Liver (tissue), 8 donors: ENCODE measurements at regions not wholly inside any gene's neighbourhood (a gene's known extent, or its start where the extent isn't known, plus 50 kb on each side); places are given as distances from the start of the nearest gene placed in this dataset.

Experiments
- DNase-seq: peaks from one replicate; pipeline ENCODE4 v3.0.0-alpha.2; 2017; ENCODE audit warnings: low spot score
- H3K27ac ChIP-seq, 2 donors: one replicate each; pipeline ENCODE4 v1.7.0; 2013; ENCODE audit warnings: inconsistent platforms in 2 of 2, low read length in 2 of 2, control low read depth in 1 of 2, low read depth in 1 of 2, mild to moderate bottlenecking in 1 of 2
- H3K27me3 ChIP-seq, 4 donors: one replicate each; pipeline versions ENCODE4 v1.6.1 to v1.7.0; 2013; ENCODE audit warnings: low read length in 3 of 4, inconsistent platforms in 1 of 4, mild to moderate bottlenecking in 1 of 4, moderate library complexity in 1 of 4; ENCODE audit not compliant: control insufficient read depth in 4 of 4, insufficient read depth in 4 of 4
- H3K36me3 ChIP-seq, 4 donors: one replicate each; pipeline versions ENCODE4 v1.6.1 to v1.7.0; 2013; ENCODE audit warnings: low read length in 3 of 4, mild to moderate bottlenecking in 3 of 4, low read depth in 1 of 4, moderate library complexity in 1 of 4; ENCODE audit not compliant: control insufficient read depth in 4 of 4, insufficient read depth in 3 of 4
- H3K4me1 ChIP-seq, 4 donors: one replicate each; pipeline versions ENCODE4 v1.6.1 to v1.7.0; 2013; ENCODE audit warnings: low read length in 3 of 4, mild to moderate bottlenecking in 3 of 4, moderate library complexity in 1 of 4; ENCODE audit not compliant: control insufficient read depth in 4 of 4, insufficient read depth in 4 of 4
- H3K4me3 ChIP-seq, 3 donors: one replicate each; pipeline versions ENCODE4 v1.6.1 to v1.7.0; 2013; ENCODE audit warnings: low read length in 3 of 3, control low read depth in 1 of 3, low read depth in 1 of 3, mild to moderate bottlenecking in 1 of 3
- H3K9ac ChIP-seq, 2 donors: one replicate each; pipeline ENCODE4 v1.7.0; 2013; ENCODE audit warnings: low read length in 2 of 2, mild to moderate bottlenecking in 2 of 2, moderate library complexity in 2 of 2, control low read depth in 1 of 2, low read depth in 1 of 2
- H3K9me3 ChIP-seq, 4 donors: one replicate each; pipeline versions ENCODE4 v1.6.1 to v1.7.0; 2013; ENCODE audit warnings: low read length in 3 of 4; ENCODE audit not compliant: control insufficient read depth in 4 of 4
- EGR1 ChIP-seq, 2 donors: IDR thresholded peaks; 2 replicates each; pipeline ENCODE4 v1.6.1; 2016 to 2018; ENCODE audit warnings: antibody characterized with exemption in 2 of 2, low read depth in 2 of 2
- FOXA1 ChIP-seq: IDR thresholded peaks from 2 replicates; pipeline ENCODE4 v1.6.1; 2016; ENCODE audit warnings: antibody characterized with exemption
- FOXA2 ChIP-seq: IDR thresholded peaks from 2 replicates; pipeline ENCODE4 v1.6.1; 2016; ENCODE audit warnings: antibody characterized with exemption
- GABPA ChIP-seq, 2 donors: IDR thresholded peaks in 1 of 2; conservative IDR thresholded peaks in 1 of 2; 2 replicates each; pipeline ENCODE4 v1.6.1; 2016; ENCODE audit warnings: antibody characterized with exemption in 2 of 2, mild to moderate bottlenecking in 1 of 2, moderate library complexity in 1 of 2
- HNF4A ChIP-seq, 2 donors: conservative IDR thresholded peaks; 2 replicates each; pipeline ENCODE4 v1.6.1; 2016; ENCODE audit warnings: antibody characterized with exemption in 2 of 2, mild to moderate bottlenecking in 2 of 2
- HNF4G ChIP-seq: IDR thresholded peaks from 2 replicates; pipeline ENCODE4 v1.6.1; 2016; ENCODE audit warnings: antibody characterized with exemption
- JUND ChIP-seq, 2 donors: IDR thresholded peaks; 2 replicates each; pipeline ENCODE4 v1.6.1; 2016; ENCODE audit warnings: antibody characterized with exemption in 2 of 2
- NR2F2 ChIP-seq: IDR thresholded peaks from 2 replicates; pipeline ENCODE4 v1.6.1; 2016; ENCODE audit warnings: antibody characterized with exemption
- RAD21 ChIP-seq, 2 donors: IDR thresholded peaks; 2 replicates each; pipeline ENCODE4 v1.6.1; 2016; ENCODE audit warnings: antibody characterized with exemption in 2 of 2, mild to moderate bottlenecking in 2 of 2
- RXRA ChIP-seq, 2 donors: IDR thresholded peaks; 2 replicates each; pipeline ENCODE4 v1.6.1; 2017 to 2018; ENCODE audit warnings: antibody characterized with exemption in 2 of 2, mild to moderate bottlenecking in 1 of 2
- SP1 ChIP-seq: IDR thresholded peaks from 2 replicates; pipeline ENCODE4 v1.6.1; 2018; ENCODE audit warnings: antibody characterized with exemption, mild to moderate bottlenecking
- TAF1 ChIP-seq: conservative IDR thresholded peaks from 2 replicates; pipeline ENCODE4 v1.6.1; 2016; ENCODE audit warnings: antibody characterized with exemption, mild to moderate bottlenecking
- YY1 ChIP-seq: IDR thresholded peaks from 2 replicates; pipeline ENCODE4 v1.6.1; 2016; ENCODE audit warnings: antibody characterized with exemption, mild to moderate bottlenecking
- WGBS: extraction: QIAGEN DNeasy Blood & Tissue Kit; methylation state at CpG from one replicate; pipeline ENCODE4 v1.1.7; 2013; 5-methylcytosine and 5-hydroxymethylcytosine counted together
- TF ChIP-seq, protein P1 (sequence below): fragments of 150-350 bp; IDR thresholded peaks from 2 replicates; pipeline ENCODE4 v1.5.1; 2017; ENCODE audit warnings: improper control_type of control experiment, low read depth, low read length; ENCODE audit not compliant: missing input control
- TF ChIP-seq, protein P2 (sequence below): IDR thresholded peaks from 2 replicates; pipeline ENCODE4 v1.6.1; 2016; ENCODE audit warnings: antibody characterized with exemption, mild to moderate bottlenecking
- TF ChIP-seq, protein P3 (sequence below): IDR thresholded peaks from 2 replicates; pipeline ENCODE4 v1.6.1; 2016; ENCODE audit warnings: antibody characterized with exemption
- TF ChIP-seq, protein P4 (sequence below): IDR thresholded peaks from 2 replicates; pipeline ENCODE4 v1.6.1; 2016; ENCODE audit warnings: antibody characterized with exemption
- TF ChIP-seq, protein P5 (sequence below): IDR thresholded peaks from 2 replicates; pipeline ENCODE4 v1.6.1; 2016; ENCODE audit warnings: antibody characterized with exemption
- donor health status: healthy.
- donor health status: healthy.
- donor health status: healthy.
- donor health status: healthy.
- donor health status: healthy.

DNA sequence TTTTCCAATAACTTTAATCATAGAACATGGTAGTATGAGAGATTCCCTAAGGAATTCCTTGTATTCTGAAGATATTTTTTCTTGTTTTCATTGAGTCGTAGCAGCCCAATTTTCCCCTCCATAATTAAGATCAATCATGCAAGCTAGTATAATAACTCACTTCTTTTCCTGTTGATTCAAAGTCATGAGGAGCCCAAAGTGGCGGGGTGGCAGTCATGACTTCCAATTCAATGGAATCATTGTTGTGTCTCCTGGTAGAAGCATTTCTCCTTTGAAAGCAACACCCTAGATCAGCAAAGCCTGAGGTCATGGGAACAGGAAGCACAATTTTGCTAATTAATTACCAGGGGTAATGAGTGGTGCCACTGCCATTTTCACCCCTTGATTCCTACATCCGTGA lies 77.6 kb upstream of the MAGI2 start:
- WGBS: 95% methylated on average over 3 of the region's 3 CpGs
- Histone ChIP-seq H3K4me3 (no peak overlapping the region), H3K27ac (no peak overlapping the region), H3K27me3 (no peaks in the 10 kb centered on the region), H3K4me1 (peaks cover 0 to 10% (median 2%) of the 10 kb centered on the region in 4 donors), H3K9ac (no peak overlapping the region), H3K9me3 (no peaks in the 10 kb centered on the region), H3K36me3 (no peaks in the 10 kb centered on the region)
- TF ChIP-seq, protein P1, sequence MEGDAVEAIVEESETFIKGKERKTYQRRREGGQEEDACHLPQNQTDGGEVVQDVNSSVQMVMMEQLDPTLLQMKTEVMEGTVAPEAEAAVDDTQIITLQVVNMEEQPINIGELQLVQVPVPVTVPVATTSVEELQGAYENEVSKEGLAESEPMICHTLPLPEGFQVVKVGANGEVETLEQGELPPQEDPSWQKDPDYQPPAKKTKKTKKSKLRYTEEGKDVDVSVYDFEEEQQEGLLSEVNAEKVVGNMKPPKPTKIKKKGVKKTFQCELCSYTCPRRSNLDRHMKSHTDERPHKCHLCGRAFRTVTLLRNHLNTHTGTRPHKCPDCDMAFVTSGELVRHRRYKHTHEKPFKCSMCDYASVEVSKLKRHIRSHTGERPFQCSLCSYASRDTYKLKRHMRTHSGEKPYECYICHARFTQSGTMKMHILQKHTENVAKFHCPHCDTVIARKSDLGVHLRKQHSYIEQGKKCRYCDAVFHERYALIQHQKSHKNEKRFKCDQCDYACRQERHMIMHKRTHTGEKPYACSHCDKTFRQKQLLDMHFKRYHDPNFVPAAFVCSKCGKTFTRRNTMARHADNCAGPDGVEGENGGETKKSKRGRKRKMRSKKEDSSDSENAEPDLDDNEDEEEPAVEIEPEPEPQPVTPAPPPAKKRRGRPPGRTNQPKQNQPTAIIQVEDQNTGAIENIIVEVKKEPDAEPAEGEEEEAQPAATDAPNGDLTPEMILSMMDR: no peak
- TF ChIP-seq FOXA2 (no peak), GABPA (IDR thresholded peaks at IDR 0.05 in 1 of 2, conservative IDR thresholded peaks at IDR 0.05 in 1 of 2) (no peak), EGR1 (IDR thresholded peaks at IDR 0.05; ENCODE audit: low read depth in 2 of 2) (no peak), SP1 (no peak), RAD21 (IDR thresholded peaks at IDR 0.05) (no peak), TAF1 (no peak), HNF4A (conservative IDR thresholded peaks at IDR 0.05) (no peak), YY1 (no peak), NR2F2 (no peak), JUND (IDR thresholded peaks at IDR 0.05) (no peak), RXRA (IDR thresholded peaks at IDR 0.05) (no peak), FOXA1 (no peak), HNF4G (no peak)
- TF ChIP-seq, protein P2, sequence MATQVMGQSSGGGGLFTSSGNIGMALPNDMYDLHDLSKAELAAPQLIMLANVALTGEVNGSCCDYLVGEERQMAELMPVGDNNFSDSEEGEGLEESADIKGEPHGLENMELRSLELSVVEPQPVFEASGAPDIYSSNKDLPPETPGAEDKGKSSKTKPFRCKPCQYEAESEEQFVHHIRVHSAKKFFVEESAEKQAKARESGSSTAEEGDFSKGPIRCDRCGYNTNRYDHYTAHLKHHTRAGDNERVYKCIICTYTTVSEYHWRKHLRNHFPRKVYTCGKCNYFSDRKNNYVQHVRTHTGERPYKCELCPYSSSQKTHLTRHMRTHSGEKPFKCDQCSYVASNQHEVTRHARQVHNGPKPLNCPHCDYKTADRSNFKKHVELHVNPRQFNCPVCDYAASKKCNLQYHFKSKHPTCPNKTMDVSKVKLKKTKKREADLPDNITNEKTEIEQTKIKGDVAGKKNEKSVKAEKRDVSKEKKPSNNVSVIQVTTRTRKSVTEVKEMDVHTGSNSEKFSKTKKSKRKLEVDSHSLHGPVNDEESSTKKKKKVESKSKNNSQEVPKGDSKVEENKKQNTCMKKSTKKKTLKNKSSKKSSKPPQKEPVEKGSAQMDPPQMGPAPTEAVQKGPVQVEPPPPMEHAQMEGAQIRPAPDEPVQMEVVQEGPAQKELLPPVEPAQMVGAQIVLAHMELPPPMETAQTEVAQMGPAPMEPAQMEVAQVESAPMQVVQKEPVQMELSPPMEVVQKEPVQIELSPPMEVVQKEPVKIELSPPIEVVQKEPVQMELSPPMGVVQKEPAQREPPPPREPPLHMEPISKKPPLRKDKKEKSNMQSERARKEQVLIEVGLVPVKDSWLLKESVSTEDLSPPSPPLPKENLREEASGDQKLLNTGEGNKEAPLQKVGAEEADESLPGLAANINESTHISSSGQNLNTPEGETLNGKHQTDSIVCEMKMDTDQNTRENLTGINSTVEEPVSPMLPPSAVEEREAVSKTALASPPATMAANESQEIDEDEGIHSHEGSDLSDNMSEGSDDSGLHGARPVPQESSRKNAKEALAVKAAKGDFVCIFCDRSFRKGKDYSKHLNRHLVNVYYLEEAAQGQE: no peak
- TF ChIP-seq, protein P3, sequence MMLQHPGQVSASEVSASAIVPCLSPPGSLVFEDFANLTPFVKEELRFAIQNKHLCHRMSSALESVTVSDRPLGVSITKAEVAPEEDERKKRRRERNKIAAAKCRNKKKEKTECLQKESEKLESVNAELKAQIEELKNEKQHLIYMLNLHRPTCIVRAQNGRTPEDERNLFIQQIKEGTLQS: no peak
- TF ChIP-seq, protein P4, sequence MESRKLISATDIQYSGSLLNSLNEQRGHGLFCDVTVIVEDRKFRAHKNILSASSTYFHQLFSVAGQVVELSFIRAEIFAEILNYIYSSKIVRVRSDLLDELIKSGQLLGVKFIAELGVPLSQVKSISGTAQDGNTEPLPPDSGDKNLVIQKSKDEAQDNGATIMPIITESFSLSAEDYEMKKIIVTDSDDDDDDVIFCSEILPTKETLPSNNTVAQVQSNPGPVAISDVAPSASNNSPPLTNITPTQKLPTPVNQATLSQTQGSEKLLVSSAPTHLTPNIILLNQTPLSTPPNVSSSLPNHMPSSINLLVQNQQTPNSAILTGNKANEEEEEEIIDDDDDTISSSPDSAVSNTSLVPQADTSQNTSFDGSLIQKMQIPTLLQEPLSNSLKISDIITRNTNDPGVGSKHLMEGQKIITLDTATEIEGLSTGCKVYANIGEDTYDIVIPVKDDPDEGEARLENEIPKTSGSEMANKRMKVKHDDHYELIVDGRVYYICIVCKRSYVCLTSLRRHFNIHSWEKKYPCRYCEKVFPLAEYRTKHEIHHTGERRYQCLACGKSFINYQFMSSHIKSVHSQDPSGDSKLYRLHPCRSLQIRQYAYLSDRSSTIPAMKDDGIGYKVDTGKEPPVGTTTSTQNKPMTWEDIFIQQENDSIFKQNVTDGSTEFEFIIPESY: no peak
- TF ChIP-seq, protein P5, sequence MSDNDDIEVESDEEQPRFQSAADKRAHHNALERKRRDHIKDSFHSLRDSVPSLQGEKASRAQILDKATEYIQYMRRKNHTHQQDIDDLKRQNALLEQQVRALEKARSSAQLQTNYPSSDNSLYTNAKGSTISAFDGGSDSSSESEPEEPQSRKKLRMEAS: no peak
- DNase-seq: no peak

DNA sequence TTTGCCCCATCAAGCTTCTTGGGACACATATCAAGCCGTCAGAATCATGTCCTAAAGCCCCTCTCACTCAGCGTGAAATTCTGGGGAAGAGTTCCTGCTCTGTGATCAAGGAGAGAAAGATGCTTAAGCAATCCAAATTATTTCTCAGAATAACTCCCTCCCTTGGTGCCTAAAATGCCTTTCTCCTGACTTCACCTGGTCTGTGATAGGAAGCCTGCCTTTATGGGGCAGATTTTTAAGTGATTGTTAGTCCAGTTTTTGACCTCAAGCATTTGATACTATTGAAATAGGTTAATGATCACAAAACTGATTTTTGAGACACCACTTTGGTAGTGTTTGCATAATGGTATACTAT lies 76.4 kb upstream of the MAGI2 start:
- no peak for DNase-seq

More for the DNA sequence above, 76.4 kb upstream of the MAGI2 start:
- Histone ChIP-seq H3K9me3 (no peaks in the 10 kb centered on the region), H3K27ac (no peak overlapping the region), H3K4me3 (no peak overlapping the region), H3K27me3 (no peaks in the 10 kb centered on the region), H3K9ac (no peak overlapping the region), H3K4me1 (peaks cover 0 to 10% (median 2%) of the 10 kb centered on the region in 4 donors), H3K36me3 (no peaks in the 10 kb centered on the region)
- TF ChIP-seq FOXA2 (no peak), RAD21 (IDR thresholded peaks at IDR 0.05) (no peak), EGR1 (IDR thresholded peaks at IDR 0.05; ENCODE audit: low read depth in 2 of 2) (no peak), NR2F2 (no peak), HNF4G (no peak), RXRA (IDR thresholded peaks at IDR 0.05) (no peak), TAF1 (no peak)
- 93% methylated on average over 2 of the region's 2 CpGs for WGBS
